Liver (tissue), 8 donors: ENCODE measurements at regions not wholly inside any gene's neighbourhood (a gene's known extent, or its start where the extent isn't known, plus 50 kb on each side); places are given as distances from the start of the nearest gene placed in this dataset.

Experiments used
- DNase-seq: peaks from one replicate; pipeline ENCODE4 v3.0.0-alpha.2; 2017; ENCODE audit warnings: low spot score
- H3K27ac ChIP-seq, 2 donors: one replicate each; pipeline ENCODE4 v1.7.0; 2013; ENCODE audit warnings: inconsistent platforms in 2 of 2, low read length in 2 of 2, control low read depth in 1 of 2, low read depth in 1 of 2, mild to moderate bottlenecking in 1 of 2
- H3K27me3 ChIP-seq, 4 donors: one replicate each; pipeline versions ENCODE4 v1.6.1 to v1.7.0; 2013; ENCODE audit warnings: low read length in 3 of 4, inconsistent platforms in 1 of 4, mild to moderate bottlenecking in 1 of 4, moderate library complexity in 1 of 4; ENCODE audit not compliant: control insufficient read depth in 4 of 4, insufficient read depth in 4 of 4
- H3K36me3 ChIP-seq, 4 donors: one replicate each; pipeline versions ENCODE4 v1.6.1 to v1.7.0; 2013; ENCODE audit warnings: low read length in 3 of 4, mild to moderate bottlenecking in 3 of 4, low read depth in 1 of 4, moderate library complexity in 1 of 4; ENCODE audit not compliant: control insufficient read depth in 4 of 4, insufficient read depth in 3 of 4
- H3K4me1 ChIP-seq, 4 donors: one replicate each; pipeline versions ENCODE4 v1.6.1 to v1.7.0; 2013; ENCODE audit warnings: low read length in 3 of 4, mild to moderate bottlenecking in 3 of 4, moderate library complexity in 1 of 4; ENCODE audit not compliant: control insufficient read depth in 4 of 4, insufficient read depth in 4 of 4
- H3K4me3 ChIP-seq, 3 donors: one replicate each; pipeline versions ENCODE4 v1.6.1 to v1.7.0; 2013; ENCODE audit warnings: low read length in 3 of 3, control low read depth in 1 of 3, low read depth in 1 of 3, mild to moderate bottlenecking in 1 of 3
- H3K9ac ChIP-seq, 2 donors: one replicate each; pipeline ENCODE4 v1.7.0; 2013; ENCODE audit warnings: low read length in 2 of 2, mild to moderate bottlenecking in 2 of 2, moderate library complexity in 2 of 2, control low read depth in 1 of 2, low read depth in 1 of 2
- H3K9me3 ChIP-seq, 4 donors: one replicate each; pipeline versions ENCODE4 v1.6.1 to v1.7.0; 2013; ENCODE audit warnings: low read length in 3 of 4; ENCODE audit not compliant: control insufficient read depth in 4 of 4
- ATF3 ChIP-seq: IDR thresholded peaks from 2 replicates; pipeline ENCODE4 v1.6.1; 2016; ENCODE audit warnings: antibody characterized with exemption
- CTCF ChIP-seq: fragments of 150-350 bp; IDR thresholded peaks from 2 replicates; pipeline ENCODE4 v1.5.1; 2017; ENCODE audit warnings: improper control_type of control experiment, low read depth, low read length; ENCODE audit not compliant: missing input control
- EGR1 ChIP-seq, 2 donors: IDR thresholded peaks; 2 replicates each; pipeline ENCODE4 v1.6.1; 2016 to 2018; ENCODE audit warnings: antibody characterized with exemption in 2 of 2, low read depth in 2 of 2
- FOXA2 ChIP-seq: IDR thresholded peaks from 2 replicates; pipeline ENCODE4 v1.6.1; 2016; ENCODE audit warnings: antibody characterized with exemption
- GABPA ChIP-seq, 2 donors: IDR thresholded peaks in 1 of 2; conservative IDR thresholded peaks in 1 of 2; 2 replicates each; pipeline ENCODE4 v1.6.1; 2016; ENCODE audit warnings: antibody characterized with exemption in 2 of 2, mild to moderate bottlenecking in 1 of 2, moderate library complexity in 1 of 2
- HNF4A ChIP-seq, 2 donors: conservative IDR thresholded peaks; 2 replicates each; pipeline ENCODE4 v1.6.1; 2016; ENCODE audit warnings: antibody characterized with exemption in 2 of 2, mild to moderate bottlenecking in 2 of 2
- HNF4G ChIP-seq: IDR thresholded peaks from 2 replicates; pipeline ENCODE4 v1.6.1; 2016; ENCODE audit warnings: antibody characterized with exemption
- JUND ChIP-seq, 2 donors: IDR thresholded peaks; 2 replicates each; pipeline ENCODE4 v1.6.1; 2016; ENCODE audit warnings: antibody characterized with exemption in 2 of 2
- MAX ChIP-seq: IDR thresholded peaks from 2 replicates; pipeline ENCODE4 v1.6.1; 2016; ENCODE audit warnings: antibody characterized with exemption
- NR2F2 ChIP-seq: IDR thresholded peaks from 2 replicates; pipeline ENCODE4 v1.6.1; 2016; ENCODE audit warnings: antibody characterized with exemption
- RAD21 ChIP-seq, 2 donors: IDR thresholded peaks; 2 replicates each; pipeline ENCODE4 v1.6.1; 2016; ENCODE audit warnings: antibody characterized with exemption in 2 of 2, mild to moderate bottlenecking in 2 of 2
- RXRA ChIP-seq, 2 donors: IDR thresholded peaks; 2 replicates each; pipeline ENCODE4 v1.6.1; 2017 to 2018; ENCODE audit warnings: antibody characterized with exemption in 2 of 2, mild to moderate bottlenecking in 1 of 2
- SP1 ChIP-seq: IDR thresholded peaks from 2 replicates; pipeline ENCODE4 v1.6.1; 2018; ENCODE audit warnings: antibody characterized with exemption, mild to moderate bottlenecking
- TAF1 ChIP-seq: conservative IDR thresholded peaks from 2 replicates; pipeline ENCODE4 v1.6.1; 2016; ENCODE audit warnings: antibody characterized with exemption, mild to moderate bottlenecking
- YY1 ChIP-seq: IDR thresholded peaks from 2 replicates; pipeline ENCODE4 v1.6.1; 2016; ENCODE audit warnings: antibody characterized with exemption, mild to moderate bottlenecking
- ZBTB33 ChIP-seq: IDR thresholded peaks from 2 replicates; pipeline ENCODE4 v1.6.1; 2016; ENCODE audit warnings: antibody characterized with exemption
- WGBS: extraction: QIAGEN DNeasy Blood & Tissue Kit; methylation state at CpG from one replicate; pipeline ENCODE4 v1.1.7; 2013; 5-methylcytosine and 5-hydroxymethylcytosine counted together
- TF ChIP-seq, protein P1 (sequence below): IDR thresholded peaks from 2 replicates; pipeline ENCODE4 v1.6.1; 2016; ENCODE audit warnings: antibody characterized with exemption, mild to moderate bottlenecking
- donor health status: healthy.
- donor health status: healthy.
- donor health status: healthy.
- donor health status: healthy.
- donor health status: healthy.

GRCh38 chr2:71800106-71800809, 346.9 kb downstream of the DYSF start:
- Histone ChIP-seq H3K4me1 (peaks cover 0 to 2% (median 0%) of the 10 kb centered on the region in 4 donors), H3K9me3 (no peaks in the 10 kb centered on the region), H3K27me3 (no peaks in the 10 kb centered on the region), H3K36me3 (no peaks in the 10 kb centered on the region), H3K9ac (no peak overlapping the region), H3K4me3 (no peak overlapping the region), H3K27ac (no peak overlapping the region)
- TF ChIP-seq MAX (no peak), HNF4A (conservative IDR thresholded peaks at IDR 0.05) (no peak), ATF3 (no peak), GABPA (IDR thresholded peaks at IDR 0.05 in 1 of 2, conservative IDR thresholded peaks at IDR 0.05 in 1 of 2) (no peak), HNF4G (no peak), FOXA2 (no peak), ZBTB33 (no peak), NR2F2 (no peak), JUND (IDR thresholded peaks at IDR 0.05) (no peak), RAD21 (IDR thresholded peaks at IDR 0.05) (no peak), RXRA (IDR thresholded peaks at IDR 0.05) (no peak), TAF1 (no peak), YY1 (no peak), SP1 (no peak), EGR1 (IDR thresholded peaks at IDR 0.05; ENCODE audit: low read depth in 2 of 2) (no peak)
- TF ChIP-seq, protein P1, sequence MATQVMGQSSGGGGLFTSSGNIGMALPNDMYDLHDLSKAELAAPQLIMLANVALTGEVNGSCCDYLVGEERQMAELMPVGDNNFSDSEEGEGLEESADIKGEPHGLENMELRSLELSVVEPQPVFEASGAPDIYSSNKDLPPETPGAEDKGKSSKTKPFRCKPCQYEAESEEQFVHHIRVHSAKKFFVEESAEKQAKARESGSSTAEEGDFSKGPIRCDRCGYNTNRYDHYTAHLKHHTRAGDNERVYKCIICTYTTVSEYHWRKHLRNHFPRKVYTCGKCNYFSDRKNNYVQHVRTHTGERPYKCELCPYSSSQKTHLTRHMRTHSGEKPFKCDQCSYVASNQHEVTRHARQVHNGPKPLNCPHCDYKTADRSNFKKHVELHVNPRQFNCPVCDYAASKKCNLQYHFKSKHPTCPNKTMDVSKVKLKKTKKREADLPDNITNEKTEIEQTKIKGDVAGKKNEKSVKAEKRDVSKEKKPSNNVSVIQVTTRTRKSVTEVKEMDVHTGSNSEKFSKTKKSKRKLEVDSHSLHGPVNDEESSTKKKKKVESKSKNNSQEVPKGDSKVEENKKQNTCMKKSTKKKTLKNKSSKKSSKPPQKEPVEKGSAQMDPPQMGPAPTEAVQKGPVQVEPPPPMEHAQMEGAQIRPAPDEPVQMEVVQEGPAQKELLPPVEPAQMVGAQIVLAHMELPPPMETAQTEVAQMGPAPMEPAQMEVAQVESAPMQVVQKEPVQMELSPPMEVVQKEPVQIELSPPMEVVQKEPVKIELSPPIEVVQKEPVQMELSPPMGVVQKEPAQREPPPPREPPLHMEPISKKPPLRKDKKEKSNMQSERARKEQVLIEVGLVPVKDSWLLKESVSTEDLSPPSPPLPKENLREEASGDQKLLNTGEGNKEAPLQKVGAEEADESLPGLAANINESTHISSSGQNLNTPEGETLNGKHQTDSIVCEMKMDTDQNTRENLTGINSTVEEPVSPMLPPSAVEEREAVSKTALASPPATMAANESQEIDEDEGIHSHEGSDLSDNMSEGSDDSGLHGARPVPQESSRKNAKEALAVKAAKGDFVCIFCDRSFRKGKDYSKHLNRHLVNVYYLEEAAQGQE: no peak
- DNase-seq: no peak
- WGBS: 84% methylated on average over 13 of the region's 13 CpGs

- no peak for DNase-seq
These were observed 345.7 kb downstream of the DYSF start for GRCh38 chr2:71799013-71799575.

More at GRCh38 chr2:71799013-71799575, 345.7 kb downstream of the DYSF start:
- H3K9ac ChIP-seq: no peak overlapping the region
- H3K27me3 ChIP-seq: no peaks in the 10 kb centered on the region
- no peaks in the 10 kb centered on the region for H3K36me3 ChIP-seq
- TF ChIP-seq MAX (no peak), RAD21 (IDR thresholded peaks at IDR 0.05) (no peak), SP1 (no peak), RXRA (IDR thresholded peaks at IDR 0.05) (no peak), JUND (IDR thresholded peaks at IDR 0.05) (no peak), GABPA (IDR thresholded peaks at IDR 0.05 in 1 of 2, conservative IDR thresholded peaks at IDR 0.05 in 1 of 2) (no peak), HNF4A (conservative IDR thresholded peaks at IDR 0.05) (no peak), NR2F2 (no peak), CTCF (no peak)
- no peak overlapping the region for H3K27ac ChIP-seq
- H3K9me3 ChIP-seq: no peaks in the 10 kb centered on the region
- H3K4me3 ChIP-seq: no peak overlapping the region
- WGBS: 95% methylated on average over 3 of the region's 3 CpGs
- H3K4me1 ChIP-seq: peaks cover 0 to 2% (median 0%) of the 10 kb centered on the region in 4 donors
